OCI-LY7 (cell line): ENCODE measurements at regions not wholly inside any gene's neighbourhood (a gene's known extent, or its start where the extent isn't known, plus 50 kb on each side); places are given as distances from the start of the nearest gene placed in this dataset.

Experiments
- BruUV-seq: library from RNA; stranded (reverse); fragments of 400-500 nt; replicated peaks from 2 replicates; lab custom pipeline; 2021; lab: Mats Ljungman, UMichigan
- CTCF ChIA-PET: fragments of 300-600 bp; sonication (Branson Sonifier 250); formaldehyde crosslinking; loops from one replicate; lab custom pipeline; 2022; ENCODE audit warnings: antibody characterized with exemption; ENCODE audit not compliant: unreplicated experiment; lab: Charles Lee
- POLR2A ChIA-PET: fragments of 300-600 bp; sonication (Branson Sonifier 250); formaldehyde crosslinking; loops from one replicate; lab custom pipeline; 2022; ENCODE audit warnings: antibody characterized with exemption; lab: Charles Lee
- DNase-seq: peaks from one replicate; pipeline ENCODE4 v3.0.0-alpha.2; 2015; ENCODE audit warnings: low spot score
- H2AFZ ChIP-seq: fragments of 200-600 bp; sonication (generic), shearing (Covaris generic); 2 replicates; pipeline ENCODE4 v1.6.1; 2014; ENCODE audit warnings: mild to moderate bottlenecking, antibody characterized with exemption, low read length, moderate library complexity
- H3K27ac ChIP-seq: fragments of 200-600 bp; sonication (generic); 2 replicates; pipeline ENCODE4 v1.5.1; 2014; ENCODE audit warnings: mixed run types, low read depth, mild to moderate bottlenecking, moderate library complexity, low read length, inconsistent platforms; ENCODE audit not compliant: poor library complexity, severe bottlenecking
- H3K36me3 ChIP-seq: fragments of 200-600 bp; sonication (generic); 2 replicates; pipeline ENCODE4 v1.6.1; 2014; ENCODE audit warnings: mild to moderate bottlenecking, antibody characterized with exemption, low read length, moderate library complexity, mixed read lengths; ENCODE audit not compliant: insufficient read depth
- H3K4me1 ChIP-seq: fragments of 200-600 bp; sonication (generic); 2 replicates; pipeline ENCODE4 v1.5.1; 2014; ENCODE audit warnings: mild to moderate bottlenecking, low read length; ENCODE audit not compliant: insufficient read depth, poor library complexity, severe bottlenecking
- H3K4me2 ChIP-seq: fragments of 200-600 bp; sonication (generic); 2 replicates; pipeline ENCODE4 v1.6.1; 2014; ENCODE audit warnings: mild to moderate bottlenecking, low read length
- H3K4me3 ChIP-seq: fragments of 200-600 bp; sonication (generic); 2 replicates; pipeline ENCODE4 v1.5.1; 2014; ENCODE audit warnings: mild to moderate bottlenecking, low read depth, low read length; ENCODE audit not compliant: poor library complexity, severe bottlenecking
- H3K79me2 ChIP-seq: fragments of 200-600 bp; sonication (generic); 2 replicates; pipeline ENCODE4 v1.6.1; 2016; ENCODE audit warnings: low read depth, mild to moderate bottlenecking, low read length, moderate library complexity, mixed read lengths; ENCODE audit not compliant: insufficient read depth
- H3K9me2 ChIP-seq: fragments of 200-600 bp; sonication (generic); 2 replicates; pipeline ENCODE4 v1.6.1; 2016; ENCODE audit warnings: mild to moderate bottlenecking, low read length, mixed read lengths; ENCODE audit not compliant: insufficient read depth
- H3K9me3 ChIP-seq: fragments of 200-600 bp; sonication (generic); 2 replicates; pipeline ENCODE4 v1.6.1; 2014; ENCODE audit warnings: mild to moderate bottlenecking, mixed run types, low read length, mixed read lengths
- H4K20me1 ChIP-seq: fragments of 200-600 bp; sonication (generic); 2 replicates; pipeline ENCODE4 v1.6.1; 2014; ENCODE audit warnings: mild to moderate bottlenecking, antibody characterized with exemption, low read length, moderate library complexity, mixed read lengths; ENCODE audit not compliant: insufficient read depth
- EZH2phosphoT487 ChIP-seq: fragments of 200-600 bp; sonication (generic); IDR thresholded peaks from 2 replicates; pipeline ENCODE4 v1.6.1; 2018; ENCODE audit warnings: low read depth, borderline replicate concordance, mild to moderate bottlenecking, mixed run types, antibody characterized with exemption, low read length, moderate library complexity, mixed read lengths
- intact Hi-C: fragments of 100-400 bp; cut with micrococcal nuclease; formaldehyde crosslinking; loops from one replicate; pipeline ENCODE4 v1.10.0; 2022; ENCODE audit not compliant: unreplicated experiment
- TF ChIP-seq, protein P1 (sequence below): fragments of 200-600 bp; sonication (generic); conservative IDR thresholded peaks from 2 replicates; pipeline ENCODE4 v1.5.1; 2014; ENCODE audit warnings: mild to moderate bottlenecking, antibody characterized with exemption, low read length, moderate library complexity, mixed read lengths

- H3K9me3 ChIP-seq, result no peaks in the 10 kb centered on the region
- no peaks in the 10 kb centered on the region for H4K20me1 ChIP-seq
- ChIA-PET CTCF (no interaction called here), POLR2A (no interaction called here)
- TF ChIP-seq, protein P1, sequence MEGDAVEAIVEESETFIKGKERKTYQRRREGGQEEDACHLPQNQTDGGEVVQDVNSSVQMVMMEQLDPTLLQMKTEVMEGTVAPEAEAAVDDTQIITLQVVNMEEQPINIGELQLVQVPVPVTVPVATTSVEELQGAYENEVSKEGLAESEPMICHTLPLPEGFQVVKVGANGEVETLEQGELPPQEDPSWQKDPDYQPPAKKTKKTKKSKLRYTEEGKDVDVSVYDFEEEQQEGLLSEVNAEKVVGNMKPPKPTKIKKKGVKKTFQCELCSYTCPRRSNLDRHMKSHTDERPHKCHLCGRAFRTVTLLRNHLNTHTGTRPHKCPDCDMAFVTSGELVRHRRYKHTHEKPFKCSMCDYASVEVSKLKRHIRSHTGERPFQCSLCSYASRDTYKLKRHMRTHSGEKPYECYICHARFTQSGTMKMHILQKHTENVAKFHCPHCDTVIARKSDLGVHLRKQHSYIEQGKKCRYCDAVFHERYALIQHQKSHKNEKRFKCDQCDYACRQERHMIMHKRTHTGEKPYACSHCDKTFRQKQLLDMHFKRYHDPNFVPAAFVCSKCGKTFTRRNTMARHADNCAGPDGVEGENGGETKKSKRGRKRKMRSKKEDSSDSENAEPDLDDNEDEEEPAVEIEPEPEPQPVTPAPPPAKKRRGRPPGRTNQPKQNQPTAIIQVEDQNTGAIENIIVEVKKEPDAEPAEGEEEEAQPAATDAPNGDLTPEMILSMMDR, result no peak
- no peak for TF ChIP-seq EZH2phosphoT487
- no peaks in the 10 kb centered on the region for H3K4me1 ChIP-seq
- BruUV-seq, result no TSS peak
- intact Hi-C loops, result no loop called here
- H3K79me2 ChIP-seq, result no peaks in the 10 kb centered on the region
- no peaks in the 10 kb centered on the region for H3K9me2 ChIP-seq
- DNase-seq, result no peak
- H3K27ac ChIP-seq, result no peak overlapping the region
- no peaks in the 10 kb centered on the region for H3K36me3 ChIP-seq
- no peak overlapping the region for H2AFZ ChIP-seq
- no peak overlapping the region for H3K4me2 ChIP-seq
- no peak overlapping the region for H3K4me3 ChIP-seq
Observed at GRCh38 chr16:76926042-76926441, 264.9 kb upstream of the MON1B start.

GRCh38 chr16:76926595-76926994 lies 264.4 kb upstream of the MON1B start:
- no peaks in the 10 kb centered on the region for H3K9me2 ChIP-seq
- POLR2A ChIA-PET, result no interaction called here
- no TSS peak for BruUV-seq
- CTCF ChIA-PET, result no interaction called here
- no peak overlapping the region for H3K4me2 ChIP-seq
- H2AFZ ChIP-seq, result no peak overlapping the region
- no peak overlapping the region for H3K4me3 ChIP-seq
- H3K79me2 ChIP-seq, result no peaks in the 10 kb centered on the region
- no peak overlapping the region for H3K27ac ChIP-seq
- no peaks in the 10 kb centered on the region for H3K4me1 ChIP-seq
- H3K36me3 ChIP-seq, result no peaks in the 10 kb centered on the region
- TF ChIP-seq, protein P1, result no peak
- TF ChIP-seq EZH2phosphoT487, result no peak
- no peaks in the 10 kb centered on the region for H3K9me3 ChIP-seq
- intact Hi-C loops, result no loop called here
- H4K20me1 ChIP-seq, result no peaks in the 10 kb centered on the region
- DNase-seq, result no peak

DNA sequence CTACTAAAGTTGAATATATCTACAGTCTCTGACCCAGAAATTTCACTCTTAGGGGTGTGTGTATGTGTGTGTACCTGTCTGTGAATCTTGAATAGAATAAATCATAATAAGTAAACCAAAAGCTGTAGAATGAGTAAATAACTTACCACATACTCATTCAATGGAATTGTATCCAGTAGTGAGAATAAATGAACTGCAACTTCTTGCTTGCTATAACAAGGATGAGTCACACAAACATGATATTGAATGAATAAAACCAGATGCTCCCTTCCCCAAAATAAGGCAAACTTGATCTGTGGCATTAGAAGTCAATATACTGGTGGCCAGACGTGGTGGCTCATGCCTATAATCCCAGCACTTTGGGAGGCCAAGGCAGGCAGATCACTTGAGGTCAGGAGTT lies 259.8 kb upstream of the MON1B start:
- BruUV-seq, result no TSS peak
- no peaks in the 10 kb centered on the region for H4K20me1 ChIP-seq
- no peak for TF ChIP-seq EZH2phosphoT487
- TF ChIP-seq, protein P1, result no peak
- H2AFZ ChIP-seq, result no peak overlapping the region
- POLR2A ChIA-PET, result no interaction called here
- DNase-seq, result no peak
- no peak overlapping the region for H3K4me3 ChIP-seq
- no peak overlapping the region for H3K27ac ChIP-seq
- H3K36me3 ChIP-seq, result no peaks in the 10 kb centered on the region
- no peaks in the 10 kb centered on the region for H3K9me3 ChIP-seq
- CTCF ChIA-PET, result no interaction called here
- no peaks in the 10 kb centered on the region for H3K79me2 ChIP-seq
- H3K9me2 ChIP-seq, result no peaks in the 10 kb centered on the region
- no peak overlapping the region for H3K4me2 ChIP-seq
- intact Hi-C loops, result no loop called here
- no peaks in the 10 kb centered on the region for H3K4me1 ChIP-seq
